OCI-LY7 (cell line): ENCODE measurements at regions not wholly inside any gene's neighbourhood (a gene's known extent, or its start where the extent isn't known, plus 50 kb on each side); places are given as distances from the start of the nearest gene placed in this dataset.

Source experiments
- BruUV-seq: library from RNA; stranded (reverse); fragments of 400-500 nt; replicated peaks from 2 replicates; lab custom pipeline; 2021; lab: Mats Ljungman, UMichigan
- CTCF ChIA-PET: fragments of 300-600 bp; sonication (Branson Sonifier 250); formaldehyde crosslinking; loops from one replicate; lab custom pipeline; 2022; ENCODE audit warnings: antibody characterized with exemption; ENCODE audit not compliant: unreplicated experiment; lab: Charles Lee
- POLR2A ChIA-PET: fragments of 300-600 bp; sonication (Branson Sonifier 250); formaldehyde crosslinking; loops from one replicate; lab custom pipeline; 2022; ENCODE audit warnings: antibody characterized with exemption; lab: Charles Lee
- DNase-seq: peaks from one replicate; pipeline ENCODE4 v3.0.0-alpha.2; 2015; ENCODE audit warnings: low spot score
- H2AFZ ChIP-seq: fragments of 200-600 bp; sonication (generic), shearing (Covaris generic); 2 replicates; pipeline ENCODE4 v1.6.1; 2014; ENCODE audit warnings: mild to moderate bottlenecking, antibody characterized with exemption, low read length, moderate library complexity
- H3K27ac ChIP-seq: fragments of 200-600 bp; sonication (generic); 2 replicates; pipeline ENCODE4 v1.5.1; 2014; ENCODE audit warnings: mixed run types, low read depth, mild to moderate bottlenecking, moderate library complexity, low read length, inconsistent platforms; ENCODE audit not compliant: poor library complexity, severe bottlenecking
- H3K36me3 ChIP-seq: fragments of 200-600 bp; sonication (generic); 2 replicates; pipeline ENCODE4 v1.6.1; 2014; ENCODE audit warnings: mild to moderate bottlenecking, antibody characterized with exemption, low read length, moderate library complexity, mixed read lengths; ENCODE audit not compliant: insufficient read depth
- H3K4me1 ChIP-seq: fragments of 200-600 bp; sonication (generic); 2 replicates; pipeline ENCODE4 v1.5.1; 2014; ENCODE audit warnings: mild to moderate bottlenecking, low read length; ENCODE audit not compliant: insufficient read depth, poor library complexity, severe bottlenecking
- H3K4me2 ChIP-seq: fragments of 200-600 bp; sonication (generic); 2 replicates; pipeline ENCODE4 v1.6.1; 2014; ENCODE audit warnings: mild to moderate bottlenecking, low read length
- H3K4me3 ChIP-seq: fragments of 200-600 bp; sonication (generic); 2 replicates; pipeline ENCODE4 v1.5.1; 2014; ENCODE audit warnings: mild to moderate bottlenecking, low read depth, low read length; ENCODE audit not compliant: poor library complexity, severe bottlenecking
- H3K79me2 ChIP-seq: fragments of 200-600 bp; sonication (generic); 2 replicates; pipeline ENCODE4 v1.6.1; 2016; ENCODE audit warnings: low read depth, mild to moderate bottlenecking, low read length, moderate library complexity, mixed read lengths; ENCODE audit not compliant: insufficient read depth
- H3K9me2 ChIP-seq: fragments of 200-600 bp; sonication (generic); 2 replicates; pipeline ENCODE4 v1.6.1; 2016; ENCODE audit warnings: mild to moderate bottlenecking, low read length, mixed read lengths; ENCODE audit not compliant: insufficient read depth
- H3K9me3 ChIP-seq: fragments of 200-600 bp; sonication (generic); 2 replicates; pipeline ENCODE4 v1.6.1; 2014; ENCODE audit warnings: mild to moderate bottlenecking, mixed run types, low read length, mixed read lengths
- H4K20me1 ChIP-seq: fragments of 200-600 bp; sonication (generic); 2 replicates; pipeline ENCODE4 v1.6.1; 2014; ENCODE audit warnings: mild to moderate bottlenecking, antibody characterized with exemption, low read length, moderate library complexity, mixed read lengths; ENCODE audit not compliant: insufficient read depth
- CTCF ChIP-seq: fragments of 200-600 bp; sonication (generic); conservative IDR thresholded peaks from 2 replicates; pipeline ENCODE4 v1.5.1; 2014; ENCODE audit warnings: mild to moderate bottlenecking, antibody characterized with exemption, low read length, moderate library complexity, mixed read lengths
- EZH2phosphoT487 ChIP-seq: fragments of 200-600 bp; sonication (generic); IDR thresholded peaks from 2 replicates; pipeline ENCODE4 v1.6.1; 2018; ENCODE audit warnings: low read depth, borderline replicate concordance, mild to moderate bottlenecking, mixed run types, antibody characterized with exemption, low read length, moderate library complexity, mixed read lengths
- intact Hi-C: fragments of 100-400 bp; cut with micrococcal nuclease; formaldehyde crosslinking; loops from one replicate; pipeline ENCODE4 v1.10.0; 2022; ENCODE audit not compliant: unreplicated experiment

- BruUV-seq = no TSS peak
- Histone ChIP-seq H3K27ac (no peak overlapping the region), H3K9me3 (no peaks in the 10 kb centered on the region), H3K36me3 (no peaks in the 10 kb centered on the region), H3K9me2 (no peaks in the 10 kb centered on the region), H3K4me3 (no peak overlapping the region), H2AFZ (no peak overlapping the region), H3K79me2 (no peaks in the 10 kb centered on the region), H4K20me1 (no peaks in the 10 kb centered on the region), H3K4me2 (no peak overlapping the region), H3K4me1 (no peaks in the 10 kb centered on the region)
- CTCF ChIA-PET = no interaction called here
- POLR2A ChIA-PET = no interaction called here
- intact Hi-C loops = no loop called here
- TF ChIP-seq CTCF = no peak
- TF ChIP-seq EZH2phosphoT487 = no peak
- no peak for DNase-seq
Observed at GRCh38 chr12:105839629-105840127, 299.1 kb downstream of the NUAK1 start.

GRCh38 chr12:105840384-105840783 lies 298.4 kb downstream of the NUAK1 start:
- no peak overlapping the region for H3K27ac ChIP-seq
- no peak overlapping the region for H3K4me2 ChIP-seq
- DNase-seq = no peak
- H3K9me3 ChIP-seq = no peaks in the 10 kb centered on the region
- no peak overlapping the region for H2AFZ ChIP-seq
- ChIA-PET POLR2A (interaction anchor here (0.7 kb wide), 1 partner anchor 249 kb away, joined by 3 read pairs; no protein-coding TSS in a partner anchor), CTCF (no interaction called here)
- intact Hi-C loops = no loop called here
- no peaks in the 10 kb centered on the region for H3K4me1 ChIP-seq
- TF ChIP-seq EZH2phosphoT487 (no peak), CTCF (no peak)
- no peaks in the 10 kb centered on the region for H4K20me1 ChIP-seq
- H3K79me2 ChIP-seq = no peaks in the 10 kb centered on the region
- no TSS peak for BruUV-seq
- no peak overlapping the region for H3K4me3 ChIP-seq
- no peaks in the 10 kb centered on the region for H3K36me3 ChIP-seq
- H3K9me2 ChIP-seq = no peaks in the 10 kb centered on the region

GRCh38 chr12:105841840-105842239 lies 296.9 kb downstream of the NUAK1 start:
- Histone ChIP-seq H3K9me3 (no peaks in the 10 kb centered on the region), H3K4me3 (no peak overlapping the region), H3K27ac (no peak overlapping the region), H3K36me3 (no peaks in the 10 kb centered on the region), H3K4me1 (no peaks in the 10 kb centered on the region), H2AFZ (no peak overlapping the region), H4K20me1 (no peaks in the 10 kb centered on the region), H3K9me2 (no peaks in the 10 kb centered on the region), H3K4me2 (no peak overlapping the region), H3K79me2 (no peaks in the 10 kb centered on the region)
- CTCF ChIA-PET = no interaction called here
- POLR2A ChIA-PET = interaction anchor here (0.7 kb wide), 1 partner anchor 316 kb away, joined by 3 read pairs; no protein-coding TSS in a partner anchor
- intact Hi-C loops = no loop called here
- TF ChIP-seq CTCF (no peak), EZH2phosphoT487 (no peak)
- no TSS peak for BruUV-seq
- DNase-seq = no peak
